SKM-1 treated with dmso at 0.1 percent for 144 hours (cell line): ENCODE measurements at regions not wholly inside any gene's neighbourhood (a gene's known extent, or its start where the extent isn't known, plus 50 kb on each side); places are given as distances from the start of the nearest gene placed in this dataset.
"Not testable (repeated sequence)": the region's sequence is repeated elsewhere in the genome, so short reads cannot be mapped to it uniquely, and the experiment has no call there.

Experiments used
- DNase-seq: peaks from one replicate; lab custom pipeline; 2025; ENCODE audit not compliant: unreplicated experiment; lab: John Stamatoyannopoulos, UW

DNA sequence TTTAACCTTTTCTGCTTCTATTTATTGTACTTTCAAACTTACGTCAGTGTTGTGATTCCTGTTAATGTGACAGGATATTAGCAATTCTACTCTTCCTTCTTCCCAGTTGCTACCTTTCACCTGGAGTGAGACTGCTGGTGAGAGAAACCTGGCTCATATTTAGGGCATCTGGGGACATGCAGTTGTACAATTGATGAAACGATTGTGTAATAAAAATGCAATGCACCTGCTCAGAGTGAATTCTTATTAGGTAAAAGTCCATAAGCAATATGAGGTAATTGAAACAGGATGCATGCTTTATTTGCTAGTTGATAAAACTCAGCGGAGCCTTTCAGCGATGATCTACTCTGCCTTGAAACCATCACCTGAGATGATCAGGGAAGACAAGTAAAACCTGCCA, 116.1 kb upstream of the FBXO33 start:
- DNase-seq: no peak

DNA sequence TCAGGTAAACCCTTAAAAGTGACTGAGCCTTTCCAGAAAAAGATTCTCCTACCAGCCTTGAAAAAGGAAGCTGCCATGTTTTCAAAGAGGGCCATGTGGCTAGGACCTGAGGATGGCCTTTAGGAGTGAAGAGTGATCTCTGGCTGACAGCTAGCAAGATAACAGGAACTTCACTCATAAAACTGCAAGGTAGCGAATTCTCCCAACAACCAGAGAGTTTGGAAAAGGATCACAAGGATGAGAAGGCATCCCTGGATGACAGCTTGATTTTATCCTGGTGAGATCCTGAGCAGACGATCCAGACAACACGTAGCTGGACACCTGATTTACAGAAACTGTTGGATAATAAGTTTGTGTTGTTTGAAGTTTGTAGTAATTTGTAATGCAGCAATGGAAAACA, 115.6 kb upstream of the FBXO33 start:
- DNase-seq: no peak

DNA sequence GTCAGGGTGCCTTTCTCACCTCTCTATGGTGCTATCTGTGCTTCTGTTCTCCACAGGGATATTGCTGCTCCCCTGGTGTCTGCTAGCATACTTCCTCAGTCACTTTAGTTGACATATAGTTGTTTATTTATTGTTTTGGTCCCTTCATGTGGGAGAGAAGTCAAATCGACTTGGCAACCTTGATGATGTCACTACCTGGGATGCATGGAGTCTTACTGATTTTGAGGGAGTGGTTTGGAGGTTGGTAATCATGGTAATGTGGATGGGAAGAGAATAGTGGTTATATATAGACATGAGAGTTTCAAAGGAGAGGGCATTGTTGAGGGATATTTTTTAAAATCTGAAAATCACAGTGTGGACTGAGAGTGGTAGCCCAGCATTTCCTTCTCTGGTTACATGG, 73.6 kb upstream of the FBXO33 start:
- DNase-seq: no peak

DNA sequence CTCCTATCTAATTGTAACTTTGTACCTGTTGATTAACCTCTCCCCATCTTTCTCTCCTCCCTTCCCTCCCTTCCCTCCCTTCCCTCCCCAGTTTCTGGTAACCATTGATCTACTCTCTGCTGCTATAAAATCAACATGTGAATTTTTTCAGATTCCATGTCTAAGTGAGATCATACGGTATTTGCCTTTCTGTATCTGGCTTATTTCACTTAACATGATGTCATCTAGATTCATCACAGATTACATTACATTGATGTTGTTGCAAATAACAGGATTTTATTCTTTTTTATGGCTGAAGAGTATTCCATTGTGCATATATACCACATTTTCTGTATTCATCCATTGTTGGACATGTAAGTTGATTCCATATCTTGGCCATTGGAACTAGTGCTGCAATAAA, 68.0 kb upstream of the FBXO33 start:
- DNase-seq: no peak

DNA sequence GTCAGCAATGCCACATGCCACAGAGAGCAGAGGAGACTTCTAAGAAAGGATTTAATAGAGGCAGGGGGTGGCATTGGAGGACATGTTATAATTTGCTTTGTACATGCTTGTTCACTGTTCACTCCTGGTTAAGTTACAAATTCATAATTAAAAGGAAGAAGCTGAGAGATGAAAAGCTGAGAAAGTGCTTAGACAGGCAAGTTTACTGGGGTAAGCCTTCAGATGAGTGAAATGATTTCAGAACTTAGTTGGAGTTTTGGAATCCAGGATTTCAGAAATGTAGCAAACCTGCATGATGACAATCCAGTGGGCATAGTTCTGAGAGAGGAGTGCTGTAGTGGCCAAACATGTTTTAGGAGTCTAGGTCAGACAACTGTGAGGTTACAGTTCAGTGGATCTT, 67.3 kb upstream of the FBXO33 start:
- no peak for DNase-seq

DNA sequence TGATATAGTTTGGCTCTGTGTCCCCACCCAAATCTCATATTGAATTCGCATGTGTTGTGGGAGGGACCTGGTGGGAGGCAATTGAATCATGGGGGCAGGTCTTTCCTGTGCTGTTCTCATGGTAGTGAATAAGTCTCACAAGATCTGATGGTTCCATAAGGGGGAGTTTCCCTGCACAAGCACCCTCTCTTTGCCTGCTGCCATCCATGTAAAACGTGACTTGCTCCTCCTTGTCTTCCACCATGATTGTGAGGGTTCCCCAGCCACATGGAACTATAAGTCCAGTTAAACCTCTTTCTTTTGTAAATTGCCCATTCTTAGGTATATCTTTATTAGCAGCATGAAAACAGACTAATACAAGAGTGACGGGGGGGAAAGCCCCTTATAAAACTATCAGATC, 65.4 kb upstream of the FBXO33 start:
- not testable (repeated sequence) for DNase-seq

DNA sequence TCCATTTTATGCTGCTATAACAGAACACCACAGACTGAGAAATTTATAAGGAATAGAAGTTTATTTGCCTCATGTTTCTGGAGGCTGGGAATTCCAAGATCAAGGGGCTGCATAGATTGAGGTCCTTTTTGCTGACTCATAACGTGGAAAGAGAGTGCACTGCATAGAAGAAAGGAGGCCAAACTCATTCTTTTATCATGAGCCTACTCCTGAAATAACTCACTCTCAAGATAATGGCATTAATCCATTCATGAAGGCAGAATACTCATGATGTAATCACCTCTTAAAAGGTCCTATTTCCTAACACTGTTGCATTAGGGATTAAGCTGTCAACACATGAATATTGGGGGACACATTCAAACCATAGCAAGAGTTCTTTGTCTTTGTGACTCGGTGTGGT, 60.0 kb upstream of the FBXO33 start:
- no peak for DNase-seq

DNA sequence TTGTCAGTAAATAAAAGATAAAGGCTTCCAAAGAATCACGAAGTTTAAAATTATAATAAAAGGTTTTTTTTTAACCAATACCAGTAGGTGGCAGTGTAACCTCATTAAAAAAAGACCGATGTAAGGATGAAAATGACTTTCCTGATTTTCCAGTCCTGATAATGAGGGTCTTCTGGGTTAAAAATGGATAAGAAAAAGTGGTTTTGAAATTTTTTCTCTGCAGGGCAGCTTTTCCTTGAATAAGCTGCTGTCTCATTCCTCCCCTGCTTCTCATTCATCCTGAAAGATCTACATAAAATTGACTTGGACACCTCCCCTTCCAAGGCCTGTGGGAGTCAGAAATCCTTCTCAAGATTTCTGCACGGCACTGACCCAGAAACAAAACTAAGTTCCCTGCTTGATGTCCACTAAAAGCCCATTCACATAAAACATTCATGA, 58.9 kb upstream of the FBXO33 start:
- no peak for DNase-seq

DNA sequence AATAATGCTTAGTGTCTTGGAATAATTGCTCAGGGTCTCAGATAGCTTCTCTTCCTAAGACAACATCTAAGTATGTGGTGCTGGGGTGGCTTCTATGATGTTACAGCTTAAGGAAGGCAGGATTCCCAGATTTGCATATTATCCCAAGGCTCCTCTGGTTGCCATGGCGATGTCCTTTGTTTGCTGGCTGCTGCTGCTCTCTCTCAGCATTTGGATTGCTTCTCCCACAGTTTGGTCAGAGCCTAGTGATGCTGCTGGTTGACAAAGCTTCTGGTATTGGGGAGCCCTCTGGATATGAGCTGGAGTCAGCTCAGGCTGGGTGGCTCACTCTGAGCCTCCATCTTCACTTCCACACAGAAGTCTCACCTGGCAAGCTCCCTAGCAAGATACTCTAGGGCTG, 56.4 kb upstream of the FBXO33 start:
- DNase-seq: no peak

DNA sequence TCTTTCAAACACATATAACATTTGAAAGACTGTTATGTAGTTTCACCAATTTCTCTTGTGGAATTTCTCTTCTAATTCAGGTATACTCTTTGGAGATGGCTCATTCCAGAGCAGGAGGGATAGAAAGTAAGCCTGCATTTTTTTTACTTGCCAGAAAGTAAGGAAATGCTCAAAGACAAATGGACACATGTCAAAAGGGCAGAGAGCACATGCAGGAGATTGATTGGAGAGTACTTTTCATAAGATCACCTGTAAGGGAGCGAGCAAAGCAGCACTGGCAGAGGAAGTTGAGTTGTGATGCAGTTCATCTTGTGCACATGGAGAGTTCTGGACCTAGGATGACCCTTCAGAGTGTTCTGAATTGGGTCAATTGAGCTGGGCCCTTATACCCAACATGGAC, 51.4 kb upstream of the FBXO33 start:
- no peak for DNase-seq
